ENCODE measurements at regions not wholly inside any gene's neighbourhood (a gene's known extent, or its start where the extent isn't known, plus 50 kb on each side); places are given as distances from the start of the nearest gene placed in this dataset.

GRCh38 chr1:5093042-5093441, 438.6 kb downstream of the AJAP1 start (continued):
- TF ChIP-seq ZNF462 (CRISPR knock-in tag; IDR thresholded peaks at IDR 0.05) (no peak), JUNB (IDR thresholded peaks at IDR 0.05; ENCODE audit: unreplicated experiment) (no peak), CTCF (conservative IDR thresholded peaks at IDR 0.05; ENCODE audit: low read depth in 2 of 2) (no peak), EZH2phosphoT487 (IDR thresholded peaks at IDR 0.05; ENCODE audit: unreplicated experiment) (no peak), NANOG (IDR thresholded peaks at IDR 0.05; ENCODE audit: borderline replicate concordance) (no peak), CREB1 (CRISPR knock-in tag; IDR thresholded peaks at IDR 0.05; ENCODE audit: low read depth) (no peak), EZH2 (IDR thresholded peaks at IDR 0.05; ENCODE audit: low read depth, unreplicated experiment) (no peak), ETS1 (IDR thresholded peaks at IDR 0.05) (no peak)
